BLaER1 treated with 17β-estradiol and CSF1 and Interleukin-3, amounts not matched to agents 10 nM and 100 nM (cell line): ENCODE measurements at regions not wholly inside any gene's neighbourhood (a gene's known extent, or its start where the extent isn't known, plus 50 kb on each side); places are given as distances from the start of the nearest gene placed in this dataset.
"Not testable (repeated sequence)": the region's sequence is repeated elsewhere in the genome, so short reads cannot be mapped to it uniquely, and the experiment has no call there.

Experiments
- H3K27ac ChIP-seq, 11 experiments: shearing (Covaris generic); formaldehyde crosslinking; 2 replicates each; pipeline ENCODE4 v1.8.1; 2022
- H3K27me3 ChIP-seq, 11 experiments: shearing (Covaris generic); formaldehyde crosslinking; 2 replicates each; pipeline ENCODE4 v1.8.1; 2022
- H3K36me3 ChIP-seq, 11 experiments: shearing (Covaris generic); formaldehyde crosslinking; 2 replicates each; pipeline ENCODE4 v1.8.1; 2022
- H3K4me1 ChIP-seq, 10 experiments: shearing (Covaris generic); formaldehyde crosslinking; 2 replicates each; pipeline ENCODE4 v1.8.1; 2022
- H3K4me2 ChIP-seq, 11 experiments: shearing (Covaris generic); formaldehyde crosslinking; 2 replicates each; pipeline ENCODE4 v1.8.1; 2022
- H3K4me3 ChIP-seq, 10 experiments: shearing (Covaris generic); formaldehyde crosslinking; 2 replicates each; pipeline ENCODE4 v1.8.1; 2022
- H3K9ac ChIP-seq, 11 experiments: shearing (Covaris generic); formaldehyde crosslinking; 2 replicates each; pipeline ENCODE4 v1.8.1; 2022
- H3K9me3 ChIP-seq, 11 experiments: shearing (Covaris generic); formaldehyde crosslinking; replicated peaks in 1 of 11; 2 replicates each; pipeline ENCODE4 v1.8.1; 2022
- H4K20me1 ChIP-seq, 11 experiments: shearing (Covaris generic); formaldehyde crosslinking; 2 replicates each; pipeline ENCODE4 v1.8.1; 2022
- Cebpa-rat ChIP-seq, 11 experiments: shearing (Covaris generic); IDR thresholded peaks; 2 replicates each; pipeline ENCODE4 v1.8.1; 2022

- no peak for TF ChIP-seq Cebpa-rat (IDR thresholded peaks at IDR 0.05)
- no peak overlapping the region for H3K27ac ChIP-seq
Observed at GRCh38 chr5:117547192-117547591, 972.6 kb upstream of the SEMA6A start.

GRCh38 chr5:117539692-117540091 lies 965.1 kb upstream of the SEMA6A start:
- H3K4me1 ChIP-seq, result no peaks in the 10 kb centered on the region
- no peaks in the 10 kb centered on the region for H4K20me1 ChIP-seq
- H3K9ac ChIP-seq, result no peak overlapping the region
- no peak overlapping the region for H3K4me3 ChIP-seq
- no peaks in the 10 kb centered on the region for H3K9me3 ChIP-seq
- H3K27ac ChIP-seq, result no peak overlapping the region
- no peaks in the 10 kb centered on the region for H3K36me3 ChIP-seq
- no peak for TF ChIP-seq Cebpa-rat (IDR thresholded peaks at IDR 0.05)
- no peak overlapping the region for H3K4me2 ChIP-seq
- H3K27me3 ChIP-seq, result no peaks in the 10 kb centered on the region

More at GRCh38 chr5:117547192-117547591, 972.6 kb upstream of the SEMA6A start:
- H3K27me3 ChIP-seq, result no peaks in the 10 kb centered on the region
- no peaks in the 10 kb centered on the region for H3K9me3 ChIP-seq
- no peaks in the 10 kb centered on the region for H4K20me1 ChIP-seq
- H3K36me3 ChIP-seq, result no peaks in the 10 kb centered on the region
- no peak overlapping the region for H3K4me2 ChIP-seq
- no peaks in the 10 kb centered on the region for H3K4me1 ChIP-seq
- no peak overlapping the region for H3K9ac ChIP-seq
- no peak overlapping the region for H3K4me3 ChIP-seq

- Histone ChIP-seq H3K4me3 (no peak overlapping the region), H3K9me3 (no peaks in the 10 kb centered on the region), H3K27ac (no peak overlapping the region), H3K4me2 (no peak overlapping the region), H3K9ac (no peak overlapping the region), H3K36me3 (no peaks in the 10 kb centered on the region), H3K27me3 (no peaks in the 10 kb centered on the region), H3K4me1 (no peaks in the 10 kb centered on the region), H4K20me1 (no peaks in the 10 kb centered on the region)
- no peak for TF ChIP-seq Cebpa-rat (IDR thresholded peaks at IDR 0.05)
Observed at GRCh38 chr5:117533792-117534191, 959.2 kb upstream of the SEMA6A start.

- not testable (repeated sequence) for H3K36me3 ChIP-seq, H3K9ac ChIP-seq, H3K4me1 ChIP-seq, H3K9me3 ChIP-seq, H4K20me1 ChIP-seq, H3K4me3 ChIP-seq, H3K4me2 ChIP-seq, H3K27me3 ChIP-seq, H3K27ac ChIP-seq
Observed at GRCh38 chr5:117533051-117533670, 958.5 kb upstream of the SEMA6A start.

- Histone ChIP-seq H3K4me2 (no peak overlapping the region), H3K4me1 (no peaks in the 10 kb centered on the region), H3K9ac (no peak overlapping the region), H3K4me3 (no peak overlapping the region), H4K20me1 (no peaks in the 10 kb centered on the region), H3K27ac (no peak overlapping the region), H3K36me3 (no peaks in the 10 kb centered on the region), H3K9me3 (peaks cover 0 to 7% (median 5%) of the 10 kb centered on the region in 11 experiments; a peak in 6 of 22 replicates), H3K27me3 (no peaks in the 10 kb centered on the region)
- no peak for TF ChIP-seq Cebpa-rat (IDR thresholded peaks at IDR 0.05)
Observed at GRCh38 chr5:117519957-117520500, 945.4 kb upstream of the SEMA6A start.

- Histone ChIP-seq H3K4me1 (no peaks in the 10 kb centered on the region), H3K9me3 (no peaks in the 10 kb centered on the region), H4K20me1 (no peaks in the 10 kb centered on the region), H3K36me3 (no peaks in the 10 kb centered on the region), H3K9ac (no peak overlapping the region), H3K27ac (no peak overlapping the region), H3K4me3 (no peak overlapping the region), H3K27me3 (no peaks in the 10 kb centered on the region), H3K4me2 (no peak overlapping the region)
- TF ChIP-seq Cebpa-rat (IDR thresholded peaks at IDR 0.05), result no peak
Observed at GRCh38 chr5:117504305-117504704, 929.7 kb upstream of the SEMA6A start.

GRCh38 chr5:117497601-117498000 lies 923.0 kb upstream of the SEMA6A start:
- Histone ChIP-seq H3K9me3 (no peaks in the 10 kb centered on the region), H3K4me2 (no peak overlapping the region), H3K4me3 (no peak overlapping the region), H3K9ac (no peak overlapping the region), H3K4me1 (no peaks in the 10 kb centered on the region), H3K27me3 (no peaks in the 10 kb centered on the region), H3K36me3 (no peaks in the 10 kb centered on the region), H4K20me1 (no peaks in the 10 kb centered on the region), H3K27ac (no peak overlapping the region)
- TF ChIP-seq Cebpa-rat (IDR thresholded peaks at IDR 0.05), result no peak

GRCh38 chr5:117496801-117497200 lies 922.2 kb upstream of the SEMA6A start:
- H4K20me1 ChIP-seq, result no peaks in the 10 kb centered on the region
- no peak for TF ChIP-seq Cebpa-rat (IDR thresholded peaks at IDR 0.05)
- no peak overlapping the region for H3K9ac ChIP-seq
- H3K36me3 ChIP-seq, result no peaks in the 10 kb centered on the region
- no peaks in the 10 kb centered on the region for H3K4me1 ChIP-seq
- no peaks in the 10 kb centered on the region for H3K9me3 ChIP-seq
- no peaks in the 10 kb centered on the region for H3K27me3 ChIP-seq
- no peak overlapping the region for H3K4me3 ChIP-seq
- H3K27ac ChIP-seq, result no peak overlapping the region
- no peak overlapping the region for H3K4me2 ChIP-seq

GRCh38 chr5:117494188-117494587 lies 919.6 kb upstream of the SEMA6A start:
- Histone ChIP-seq H3K27me3 (no peaks in the 10 kb centered on the region), H3K4me1 (no peaks in the 10 kb centered on the region), H3K36me3 (no peaks in the 10 kb centered on the region), H3K27ac (no peak overlapping the region), H4K20me1 (no peaks in the 10 kb centered on the region), H3K9me3 (no peaks in the 10 kb centered on the region), H3K9ac (no peak overlapping the region), H3K4me2 (no peak overlapping the region), H3K4me3 (no peak overlapping the region)
- no peak for TF ChIP-seq Cebpa-rat (IDR thresholded peaks at IDR 0.05)

GRCh38 chr5:117488976-117489500 lies 914.4 kb upstream of the SEMA6A start:
- TF ChIP-seq Cebpa-rat (IDR thresholded peaks at IDR 0.05), result no peak
- H3K27me3 ChIP-seq, result no peaks in the 10 kb centered on the region
- H3K9ac ChIP-seq, result no peak overlapping the region
- H3K27ac ChIP-seq, result no peak overlapping the region
- H3K9me3 ChIP-seq, result no peaks in the 10 kb centered on the region
- no peaks in the 10 kb centered on the region for H3K36me3 ChIP-seq
- no peak overlapping the region for H3K4me3 ChIP-seq
- H4K20me1 ChIP-seq, result no peaks in the 10 kb centered on the region
- no peak overlapping the region for H3K4me2 ChIP-seq
- H3K4me1 ChIP-seq, result no peaks in the 10 kb centered on the region
